CD14-positive monocyte (primary cell): ENCODE measurements at regions not wholly inside any gene's neighbourhood (a gene's known extent, or its start where the extent isn't known, plus 50 kb on each side); places are given as distances from the start of the nearest gene placed in this dataset.

Source experiments
- DNase-seq, 3 donors: peaks; one replicate each; pipeline ENCODE4 v3.0.0-alpha.2; 2011 to 2022
- H2AFZ ChIP-seq: 2 replicates; pipeline ENCODE4 v1.6.0; 2012; ENCODE audit warnings: mild to moderate bottlenecking, low read depth, low read length, inconsistent platforms; ENCODE audit not compliant: insufficient read depth, poor library complexity, severe bottlenecking
- H3K27ac ChIP-seq, 2 donors: 1 replicate in 1 of 2; 2 replicates in 1 of 2; pipeline ENCODE4 v1.5.1; 2012 to 2013; ENCODE audit warnings: low read length in 2 of 2, control low read depth in 1 of 2, inconsistent platforms in 1 of 2, low read depth in 1 of 2, mild to moderate bottlenecking in 1 of 2
- H3K27me3 ChIP-seq, 2 donors: one replicate each; pipeline versions ENCODE4 v1.6.0 to v1.6.1; 2011 to 2013; ENCODE audit warnings: low read length in 2 of 2; ENCODE audit not compliant: control insufficient read depth in 2 of 2, insufficient read depth in 2 of 2
- H3K36me3 ChIP-seq, 2 donors: replicated peaks in 1 of 2; 1 replicate in 1 of 2; 2 replicates in 1 of 2; pipeline versions ENCODE4 v1.5.1 to v1.6.1; 2012 to 2013; ENCODE audit warnings: low read length in 2 of 2, control low read depth in 1 of 2, inconsistent platforms in 1 of 2, mild to moderate bottlenecking in 1 of 2; ENCODE audit not compliant: insufficient read depth in 2 of 2, control insufficient read depth in 1 of 2
- H3K4me1 ChIP-seq, 2 donors: 1 replicate in 1 of 2; 2 replicates in 1 of 2; pipeline versions ENCODE4 v1.5.1 to v1.6.1; 2012 to 2013; ENCODE audit warnings: low read length in 2 of 2, control low read depth in 1 of 2, inconsistent platforms in 1 of 2, mild to moderate bottlenecking in 1 of 2, moderate library complexity in 1 of 2; ENCODE audit not compliant: insufficient read depth in 2 of 2, control insufficient read depth in 1 of 2
- H3K4me2 ChIP-seq: replicated peaks from 2 replicates; pipeline ENCODE3; 2012; ENCODE audit warnings: low read length, moderate library complexity, mild to moderate bottlenecking; ENCODE audit not compliant: poor library complexity, severe bottlenecking; ENCODE audit errors: extremely low read depth
- H3K4me3 ChIP-seq, 3 experiments: fragments of 200-600 bp in 1 of 3; sonication (generic) in 1 of 3; replicated peaks in 1 of 3; 1 replicate in 2 of 3; 2 replicates in 1 of 3; pipeline ENCODE4 v1.5.1; 2011 to 2013; ENCODE audit warnings: low read length in 3 of 3, mild to moderate bottlenecking in 3 of 3, control low read depth in 2 of 3, low read depth in 2 of 3, inconsistent platforms in 1 of 3, moderate library complexity in 1 of 3
- H3K79me2 ChIP-seq: 2 replicates; pipeline ENCODE4 v1.6.0; 2012; ENCODE audit warnings: mild to moderate bottlenecking, control low read depth, inconsistent platforms, low read length, moderate library complexity; ENCODE audit not compliant: insufficient read depth
- H3K9ac ChIP-seq: 2 replicates; pipeline ENCODE4 v1.6.0; 2017; ENCODE audit warnings: low read length, mild to moderate bottlenecking; ENCODE audit not compliant: insufficient read depth, poor library complexity, severe bottlenecking
- H3K9me3 ChIP-seq, 2 donors: replicated peaks in 1 of 2; 1 replicate in 1 of 2; 2 replicates in 1 of 2; pipeline versions ENCODE4 v1.5.1 to v1.6.1; 2012 to 2013; ENCODE audit warnings: low read length in 2 of 2, control low read depth in 1 of 2; ENCODE audit not compliant: control insufficient read depth in 1 of 2, insufficient read depth in 1 of 2
- H4K20me1 ChIP-seq: 2 replicates; pipeline ENCODE4 v1.6.0; 2012; ENCODE audit warnings: mild to moderate bottlenecking, low read length, control low read depth, moderate library complexity; ENCODE audit not compliant: insufficient read depth
- H3K27ac Mint-ChIP-seq, 7 donors: one replicate each; pipeline ENCODE4 v1.8.0; 2020; ENCODE audit warnings: mild to moderate bottlenecking in 7 of 7, mixed read lengths in 7 of 7, moderate library complexity in 6 of 7, inconsistent platforms in 2 of 7
- H3K27me3 Mint-ChIP-seq, 3 donors: one replicate each; pipeline ENCODE4 v1.8.0; 2021 to 2022; ENCODE audit warnings: low read depth in 3 of 3, mild to moderate bottlenecking in 3 of 3, mixed read lengths in 3 of 3, moderate library complexity in 3 of 3, inconsistent platforms in 1 of 3
- H3K36me3 Mint-ChIP-seq, 2 donors: one replicate each; pipeline ENCODE4 v1.8.0; 2020; ENCODE audit warnings: mixed read lengths in 2 of 2, inconsistent platforms in 1 of 2, mild to moderate bottlenecking in 1 of 2
- H3K4me1 Mint-ChIP-seq: one replicate; pipeline ENCODE4 v1.8.0; 2020; ENCODE audit warnings: mild to moderate bottlenecking, mixed read lengths
- H3K4me3 Mint-ChIP-seq, 2 donors: one replicate each; pipeline ENCODE4 v1.8.0; 2020; ENCODE audit warnings: mild to moderate bottlenecking in 2 of 2, mixed read lengths in 2 of 2, moderate library complexity in 1 of 2
- H3K9me3 Mint-ChIP-seq, 7 donors: one replicate each; pipeline ENCODE4 v1.8.0; 2020 to 2022; ENCODE audit warnings: mixed read lengths in 7 of 7, mild to moderate bottlenecking in 6 of 7, moderate library complexity in 6 of 7, inconsistent platforms in 2 of 7
- CTCF ChIP-seq: fragments of 200-600 bp; IDR thresholded peaks from one replicate; pipeline ENCODE4 v1.8.0; 2022; ENCODE audit warnings: antibody characterized with exemption, mild to moderate bottlenecking
- WGBS: methylation state at CpG from one replicate; pipeline ENCODE4 v1.1.5; 2013; ENCODE audit warnings: missing lambda C conversion rate; ENCODE audit not compliant: insufficient coverage; 5-methylcytosine and 5-hydroxymethylcytosine counted together
- intact Hi-C, 2 donors: fragments of 100-400 bp; cut with micrococcal nuclease; formaldehyde crosslinking; loops; one replicate each; pipeline versions ENCODE4 v1.15.0 to v1.15.1; 2023

DNA sequence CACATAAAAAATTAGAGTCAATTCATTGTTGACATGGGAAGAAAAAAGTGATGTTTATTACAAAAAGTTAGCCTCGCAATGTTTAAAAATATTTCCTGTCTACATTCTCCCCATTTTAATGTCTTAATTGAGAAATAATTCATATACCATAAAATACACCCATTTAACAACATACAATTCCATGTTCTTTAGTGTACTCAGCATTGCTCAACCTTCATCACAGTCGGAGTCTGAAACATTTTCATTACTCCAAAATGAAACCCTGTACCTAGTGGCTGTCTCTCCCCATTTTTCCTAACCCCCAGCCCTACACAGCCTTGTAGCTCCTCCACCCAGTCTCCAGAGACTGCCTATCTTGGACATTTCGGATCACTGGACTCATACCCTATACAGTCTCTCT lies 103.9 kb upstream of the CBLN2 start:
- intact Hi-C loops: no loop called here
- no peak for DNase-seq
- H3K4me3 Mint-ChIP-seq: no peak overlapping the region
- no peaks in the 10 kb centered on the region for H3K36me3 ChIP-seq
- peaks cover 0 to 2% (median 0%) of the 10 kb centered on the region in 3 donors for H3K27me3 Mint-ChIP-seq
- no peaks in the 10 kb centered on the region for H3K27me3 ChIP-seq
- H3K4me1 Mint-ChIP-seq: no peaks in the 10 kb centered on the region
- TF ChIP-seq CTCF: no peak
- H3K9me3 Mint-ChIP-seq: peaks cover 0 to 1% (median 0%) of the 10 kb centered on the region in 7 donors
- no peak overlapping the region for H3K9ac ChIP-seq
- no peak overlapping the region for H3K27ac Mint-ChIP-seq
- no peaks in the 10 kb centered on the region for H3K9me3 ChIP-seq
- no peaks in the 10 kb centered on the region for H4K20me1 ChIP-seq
- no peak overlapping the region for H3K4me3 ChIP-seq
- no peak overlapping the region for H3K4me2 ChIP-seq
- H3K4me1 ChIP-seq: no peaks in the 10 kb centered on the region
- H3K79me2 ChIP-seq: no peaks in the 10 kb centered on the region
- no peaks in the 10 kb centered on the region for H3K36me3 Mint-ChIP-seq
- H2AFZ ChIP-seq: no peak overlapping the region
- no peak overlapping the region for H3K27ac ChIP-seq
- WGBS: 88% methylated on average over 1 of the region's 3 CpGs

DNA sequence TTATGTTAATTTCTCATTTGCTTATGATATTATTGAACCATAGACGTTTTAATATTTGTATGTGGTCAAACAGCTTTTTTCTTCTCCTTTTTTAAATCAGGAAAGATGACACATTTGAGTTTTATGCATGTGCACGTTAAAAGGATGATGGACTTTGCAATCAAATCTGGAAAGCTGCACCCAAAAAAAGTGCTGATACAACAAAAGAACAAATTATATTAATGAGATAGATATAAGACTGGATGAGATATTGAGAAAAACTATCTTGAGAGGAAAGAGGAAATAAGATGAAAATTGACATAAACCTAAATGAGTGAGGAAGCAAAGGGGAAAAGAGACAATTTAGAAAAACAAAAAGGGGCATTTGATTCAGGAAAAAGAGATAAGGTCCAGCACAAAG lies 96.4 kb upstream of the CBLN2 start:
- no CpG with 5 or more reads among the region's 2 CpGs for WGBS
- Mint-ChIP-seq H3K27me3 (peaks cover 0 to 1% (median 0%) of the 10 kb centered on the region in 3 donors), H3K4me3 (no peak overlapping the region), H3K9me3 (no peaks in the 10 kb centered on the region), H3K27ac (no peak overlapping the region), H3K36me3 (no peaks in the 10 kb centered on the region), H3K4me1 (no peaks in the 10 kb centered on the region)
- intact Hi-C loops: no loop called here
- H3K9me3 ChIP-seq: no peaks in the 10 kb centered on the region
- H4K20me1 ChIP-seq: no peaks in the 10 kb centered on the region
- no peak overlapping the region for H3K4me3 ChIP-seq
- no peak for DNase-seq
- no peaks in the 10 kb centered on the region for H3K27me3 ChIP-seq
- H3K27ac ChIP-seq: no peak overlapping the region
- H3K79me2 ChIP-seq: no peaks in the 10 kb centered on the region
- H2AFZ ChIP-seq: no peak overlapping the region
- H3K4me2 ChIP-seq: no peak overlapping the region
- no peaks in the 10 kb centered on the region for H3K4me1 ChIP-seq
- no peak for TF ChIP-seq CTCF
- H3K9ac ChIP-seq: no peak overlapping the region
- H3K36me3 ChIP-seq: no peaks in the 10 kb centered on the region
